CD1c-positive myeloid dendritic cell (primary cell): ENCODE measurements at regions not wholly inside any gene's neighbourhood (a gene's known extent, or its start where the extent isn't known, plus 50 kb on each side); places are given as distances from the start of the nearest gene placed in this dataset.

Source experiments
- DNase-seq: peaks from one replicate; pipeline ENCODE4 v3.0.0-alpha.2; 2016; ENCODE audit errors: extremely low spot score

DNA sequence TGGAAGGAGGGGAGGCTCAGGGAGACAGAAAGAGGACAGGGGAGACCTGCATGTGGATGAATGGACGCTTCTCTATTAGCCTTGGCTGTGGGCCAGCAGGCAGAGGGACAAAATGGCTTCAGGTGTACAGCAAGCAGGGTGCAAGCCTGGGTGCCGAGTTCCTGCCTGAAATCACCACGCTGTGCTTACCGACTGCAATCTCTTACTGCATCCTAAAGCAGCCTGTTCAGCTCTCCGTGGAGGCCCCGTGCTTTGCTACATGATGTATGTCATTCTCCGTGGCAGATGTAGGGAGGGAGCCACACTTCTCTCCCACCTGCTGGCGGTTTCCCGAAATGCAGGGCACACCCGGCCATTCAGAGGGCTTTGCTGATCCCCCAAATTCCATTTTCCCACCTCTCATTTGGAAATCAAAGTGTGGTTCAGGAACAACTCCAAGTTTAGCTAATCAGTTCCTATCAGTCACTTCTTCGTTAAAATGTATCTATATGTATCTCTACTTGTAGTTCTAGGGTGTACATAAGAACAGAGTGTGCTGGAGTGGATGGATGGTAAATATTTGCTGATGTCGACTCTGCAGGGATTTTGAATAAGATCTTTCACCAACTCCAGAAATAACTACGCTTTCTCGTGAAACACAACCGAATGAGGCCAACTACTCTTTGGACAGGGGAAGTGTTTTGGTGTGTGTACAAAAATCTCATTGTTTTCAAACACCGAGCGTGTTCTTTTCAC is 122.3 kb upstream of the BACE2 start:
- no peak for DNase-seq

DNA sequence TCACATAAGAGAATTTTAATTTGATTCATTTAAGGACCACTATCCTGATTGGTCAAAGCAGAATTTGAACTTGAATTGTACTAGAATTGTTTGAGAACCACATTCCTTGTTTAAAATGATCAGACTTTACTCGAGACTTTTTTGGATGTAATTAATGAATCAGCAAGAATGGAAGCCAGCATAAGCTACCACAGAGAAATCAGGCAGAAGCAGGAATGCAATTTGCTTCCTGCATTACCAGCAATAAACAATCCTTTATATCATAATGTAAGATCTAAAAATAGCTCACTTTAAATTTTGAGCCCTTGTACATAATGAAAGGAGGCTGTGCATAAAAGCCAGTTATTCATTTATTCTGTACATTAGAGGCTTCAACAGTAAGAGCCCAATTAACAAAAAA is 119.8 kb upstream of the BACE2 start:
- no peak for DNase-seq

DNA sequence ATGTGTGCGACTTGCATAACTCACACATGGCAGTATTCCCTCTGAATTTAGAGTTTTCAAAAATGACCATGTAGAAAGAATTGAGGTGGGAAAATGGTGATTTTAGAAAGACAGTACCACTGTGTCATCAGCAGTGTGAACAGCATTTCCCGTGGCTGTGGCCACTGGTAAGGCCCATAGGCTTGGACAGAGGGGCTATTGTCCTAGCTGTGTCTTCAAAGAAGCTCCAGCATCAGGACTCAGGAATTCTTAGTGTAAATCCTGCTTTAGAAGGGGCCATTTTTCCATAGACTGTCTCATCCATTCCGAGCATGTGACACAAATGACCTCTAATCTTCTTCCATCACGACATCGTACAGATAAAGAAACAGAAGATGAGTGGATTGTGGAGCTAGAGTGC is 119.3 kb upstream of the BACE2 start:
- no peak for DNase-seq

DNA sequence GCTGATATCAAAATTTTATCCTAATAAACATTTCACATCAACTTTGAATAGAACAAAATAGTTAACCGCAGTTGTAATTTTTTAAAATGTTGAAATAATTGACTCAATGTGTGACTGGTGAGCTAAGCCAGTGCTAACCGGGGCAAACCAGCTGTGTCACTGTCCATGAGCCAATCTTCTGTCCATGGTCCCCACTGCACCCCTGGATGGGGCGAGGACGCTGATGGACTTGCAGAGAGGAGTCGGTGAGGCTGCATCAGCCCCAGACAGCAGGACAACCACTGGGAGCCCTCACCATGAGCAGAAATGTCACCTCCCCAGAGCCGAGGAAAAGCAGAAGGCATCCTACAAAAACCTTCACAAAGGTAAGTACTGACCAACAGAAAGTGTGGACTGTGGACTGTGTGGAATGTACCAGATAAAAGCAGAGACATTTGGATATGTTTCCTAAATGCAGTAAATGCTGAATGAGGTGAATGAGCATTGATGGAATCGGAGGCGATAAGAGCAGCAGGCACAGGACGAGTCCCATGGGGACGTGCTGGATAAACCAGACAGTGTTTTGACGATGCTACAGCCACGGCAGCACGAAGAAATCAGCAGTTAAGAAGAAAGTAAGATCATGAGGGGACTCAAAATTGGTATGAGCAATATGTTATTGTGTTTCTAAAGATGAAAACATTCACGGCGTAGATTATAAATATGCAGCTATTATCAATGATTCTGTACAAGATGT is 115.0 kb upstream of the BACE2 start:
- no peak for DNase-seq

DNA sequence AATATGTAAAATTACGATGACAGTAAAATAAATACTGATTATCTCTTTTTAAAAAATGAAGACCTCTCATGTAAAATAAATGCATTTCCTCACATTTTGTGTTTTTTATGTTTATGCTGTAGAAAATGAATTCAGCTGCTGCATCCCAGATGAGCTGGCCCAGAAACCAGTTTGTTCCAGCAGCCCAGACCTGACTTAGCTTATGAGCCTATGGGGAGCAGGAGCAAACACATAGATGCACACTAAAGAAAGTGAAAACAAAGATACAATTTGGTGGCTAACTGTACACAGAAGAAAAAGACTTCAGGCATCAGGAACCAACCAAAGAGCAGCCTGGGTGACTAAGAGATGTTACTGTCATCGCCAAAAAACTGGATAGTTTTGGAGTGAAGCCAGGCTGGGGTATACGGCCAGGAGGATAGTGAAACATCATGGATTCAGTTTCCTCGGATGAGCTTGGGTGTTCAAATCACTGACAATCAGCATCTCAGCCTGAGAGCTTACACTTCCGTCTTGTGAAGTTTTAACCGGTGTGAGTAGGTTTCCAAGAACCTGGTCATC is 113.9 kb upstream of the BACE2 start:
- no peak for DNase-seq

DNA sequence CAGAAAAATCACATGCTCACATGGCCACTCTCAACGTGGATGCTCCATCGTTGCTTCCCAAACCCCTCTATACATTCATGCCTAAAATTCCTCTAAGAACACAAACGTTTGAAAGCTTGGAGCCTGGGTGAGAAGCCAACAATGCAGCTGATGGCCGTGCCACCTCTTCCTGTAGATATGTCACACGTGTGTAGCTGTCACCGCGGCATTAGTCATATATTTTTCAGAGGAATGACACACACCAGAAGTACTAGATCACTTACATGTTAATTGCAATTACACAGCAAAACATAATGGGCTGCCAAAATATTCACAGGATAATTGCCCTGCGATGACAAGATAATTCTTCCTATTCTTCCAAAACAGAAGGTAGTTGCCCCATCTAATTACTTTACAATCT is 112.7 kb upstream of the BACE2 start:
- no peak for DNase-seq

DNA sequence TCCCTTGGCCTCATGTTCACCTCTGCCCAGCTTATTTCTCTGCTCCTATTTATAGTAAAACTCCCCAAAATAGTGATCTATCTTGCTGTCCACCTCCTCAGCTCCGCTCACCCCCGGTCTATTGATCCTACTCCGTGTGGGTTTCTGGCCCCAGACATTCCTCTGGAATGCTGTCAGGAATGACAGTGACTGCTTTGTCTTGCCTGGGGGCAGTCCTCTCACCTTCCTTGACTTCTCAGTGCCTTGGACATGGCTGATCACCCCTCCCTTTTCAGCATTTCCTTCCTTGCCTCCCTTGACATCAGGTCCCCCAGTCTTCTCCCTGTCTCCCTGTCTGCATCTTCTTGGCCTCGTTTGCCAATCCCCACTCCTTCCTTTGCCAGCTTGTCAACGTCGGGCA is 108.1 kb upstream of the BACE2 start:
- no peak for DNase-seq

DNA sequence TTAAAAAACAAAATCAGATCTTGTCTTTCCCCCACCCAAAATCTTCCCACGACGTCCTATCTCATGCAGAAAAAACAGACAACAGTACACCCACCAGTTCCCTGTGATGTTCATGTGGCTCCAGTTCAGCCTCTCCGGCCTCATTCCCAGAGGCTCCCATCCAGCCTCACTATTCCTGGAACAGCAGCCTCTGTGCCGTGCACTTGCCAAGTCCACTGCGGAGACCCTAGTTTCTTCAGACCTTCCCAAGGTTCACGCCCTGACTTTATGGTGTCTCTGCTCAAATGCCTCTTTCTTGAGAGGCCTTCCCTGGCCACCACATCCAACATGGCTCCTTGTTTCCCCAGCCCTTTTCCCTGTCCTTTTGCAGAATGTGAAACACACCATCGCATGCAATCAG is 106.3 kb upstream of the BACE2 start:
- no peak for DNase-seq

DNA sequence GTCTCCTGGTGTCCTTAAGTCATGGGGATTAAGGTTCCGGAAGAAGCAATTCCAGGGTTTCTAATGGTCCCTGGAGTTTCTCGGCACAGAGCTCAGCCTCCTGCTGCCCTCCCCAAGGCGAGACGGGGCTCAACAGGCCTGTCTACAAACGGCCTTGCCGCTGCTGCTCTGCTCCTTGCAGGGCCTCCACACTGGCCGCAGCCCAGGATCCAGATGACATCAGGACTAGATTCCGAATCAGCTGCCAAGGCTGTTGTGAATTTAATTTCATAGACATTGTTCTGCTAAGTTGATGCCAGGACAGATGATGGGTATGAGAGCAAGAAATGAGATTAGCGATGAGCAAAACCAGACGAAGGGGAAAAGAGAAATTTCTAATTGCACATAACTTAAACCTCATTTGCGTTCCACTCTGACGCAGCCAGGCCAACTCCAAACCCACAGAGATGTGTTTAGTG is 103.6 kb upstream of the BACE2 start:
- DNase-seq, result no peak

DNA sequence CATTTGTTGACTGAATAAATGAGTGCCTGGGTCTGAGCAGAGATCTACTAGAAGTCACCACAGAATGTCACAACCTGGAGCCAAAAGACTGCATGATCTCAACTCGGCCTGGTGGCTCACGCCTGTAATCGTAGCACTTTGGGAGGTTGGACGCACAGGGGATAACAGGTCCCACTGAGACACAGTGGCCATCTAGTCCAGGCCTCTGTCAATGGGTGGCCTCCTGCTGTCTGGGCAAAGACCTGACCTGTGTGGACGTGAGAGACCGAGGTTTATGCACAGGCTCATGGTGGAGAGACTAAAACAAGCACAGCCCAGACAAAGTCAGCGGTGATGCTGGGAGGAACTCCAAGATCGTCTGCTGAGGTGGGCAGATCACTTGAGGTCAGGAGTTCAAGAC is 103.0 kb upstream of the BACE2 start:
- DNase-seq, result no peak

DNA sequence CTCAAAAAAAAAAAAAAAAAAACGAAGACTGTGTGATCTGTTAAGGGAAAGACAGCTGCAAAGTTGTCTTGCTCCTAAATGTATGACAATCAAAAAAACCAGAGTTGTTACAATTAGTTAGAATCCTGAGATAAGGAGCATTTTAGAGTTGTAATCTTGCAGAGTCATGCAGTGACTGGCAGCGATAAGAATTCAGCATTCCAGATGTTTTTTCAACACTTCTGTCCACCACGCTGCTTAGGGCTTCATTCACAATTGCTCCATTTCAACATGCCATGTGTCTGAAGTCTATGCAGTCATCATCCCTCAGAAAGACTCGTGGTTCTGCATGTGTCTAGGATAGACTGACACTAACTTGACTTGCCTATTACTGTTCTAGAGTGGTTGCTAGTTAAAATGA is 102.4 kb upstream of the BACE2 start:
- DNase-seq, result no peak

DNA sequence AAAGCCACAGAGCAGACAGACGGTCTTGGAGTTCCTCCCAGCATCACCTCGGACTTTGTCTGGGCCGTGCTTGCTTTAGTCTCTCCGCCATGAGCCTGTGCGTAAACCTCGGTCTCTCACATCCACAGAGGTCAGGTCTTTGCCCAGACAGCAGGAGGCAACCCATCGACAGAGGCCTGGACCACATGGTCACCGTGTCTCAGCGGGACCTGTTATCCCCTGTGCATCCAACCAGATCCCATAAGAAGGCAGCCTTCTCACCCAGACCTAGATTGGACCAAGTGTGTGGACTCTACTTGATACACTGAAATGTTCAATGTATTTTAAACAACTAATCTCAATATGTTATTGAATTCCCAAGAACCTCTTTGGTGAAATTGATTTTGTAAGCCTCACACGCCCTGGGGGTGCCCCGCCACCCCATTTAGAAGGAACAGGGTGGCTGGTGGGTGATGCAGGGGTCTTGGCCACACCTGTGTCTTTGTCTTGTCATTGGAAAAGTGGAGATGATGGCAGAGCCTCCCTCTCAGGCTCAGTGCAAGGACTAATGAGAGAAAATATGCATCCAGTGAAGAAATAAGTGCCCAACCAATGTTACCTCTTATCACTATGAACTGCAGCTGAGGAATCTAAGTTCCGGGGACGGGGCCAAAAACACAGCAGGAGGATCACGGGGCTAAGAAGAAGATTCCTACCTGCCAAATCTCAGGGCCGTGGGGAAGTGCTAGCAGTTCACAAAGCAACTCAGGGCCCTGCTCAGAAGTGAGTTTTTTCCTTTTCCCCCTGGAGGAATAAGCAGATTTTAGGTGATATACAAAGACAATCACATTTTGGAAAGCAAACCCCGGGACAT is 101.6 kb upstream of the BACE2 start:
- no peak for DNase-seq

DNA sequence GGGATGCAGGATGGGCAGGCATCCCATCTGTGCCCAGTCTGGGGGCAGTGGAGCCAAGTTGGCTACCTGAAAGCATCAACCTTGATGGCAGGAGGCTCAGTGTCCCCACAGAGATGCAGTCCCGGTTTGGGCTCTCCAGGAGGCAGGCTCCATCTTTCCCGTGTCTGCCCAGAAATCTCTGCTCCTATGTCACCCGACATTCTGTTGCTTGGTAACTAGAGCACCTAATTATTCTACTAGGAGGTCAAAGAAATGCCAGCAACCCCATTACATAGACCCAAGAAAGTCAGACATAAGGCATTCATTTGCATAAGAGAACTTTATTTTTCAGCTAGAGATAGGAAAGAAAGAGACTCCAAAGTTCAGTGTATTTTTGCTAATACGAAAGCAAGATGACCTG is 100.3 kb upstream of the BACE2 start:
- no peak for DNase-seq

DNA sequence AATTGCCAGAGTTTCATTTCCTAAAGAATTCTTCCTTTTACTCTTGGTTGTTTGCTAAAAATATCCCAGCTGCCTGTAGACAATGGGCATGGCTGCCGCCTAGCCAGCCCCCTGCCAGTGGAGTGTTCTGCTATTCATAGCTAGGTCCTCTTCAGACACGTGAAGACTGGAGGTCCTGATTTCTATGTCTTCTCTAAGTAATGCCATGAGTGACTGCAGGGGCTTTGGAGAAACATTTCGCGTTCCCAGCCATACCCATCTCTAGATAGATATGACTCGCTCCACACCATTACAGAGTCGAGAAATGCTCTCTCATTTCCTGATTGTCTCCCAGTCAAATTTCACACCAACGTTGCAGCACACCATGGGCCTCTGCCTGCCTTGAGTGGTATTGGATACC is 99.5 kb upstream of the BACE2 start:
- DNase-seq, result no peak

DNA sequence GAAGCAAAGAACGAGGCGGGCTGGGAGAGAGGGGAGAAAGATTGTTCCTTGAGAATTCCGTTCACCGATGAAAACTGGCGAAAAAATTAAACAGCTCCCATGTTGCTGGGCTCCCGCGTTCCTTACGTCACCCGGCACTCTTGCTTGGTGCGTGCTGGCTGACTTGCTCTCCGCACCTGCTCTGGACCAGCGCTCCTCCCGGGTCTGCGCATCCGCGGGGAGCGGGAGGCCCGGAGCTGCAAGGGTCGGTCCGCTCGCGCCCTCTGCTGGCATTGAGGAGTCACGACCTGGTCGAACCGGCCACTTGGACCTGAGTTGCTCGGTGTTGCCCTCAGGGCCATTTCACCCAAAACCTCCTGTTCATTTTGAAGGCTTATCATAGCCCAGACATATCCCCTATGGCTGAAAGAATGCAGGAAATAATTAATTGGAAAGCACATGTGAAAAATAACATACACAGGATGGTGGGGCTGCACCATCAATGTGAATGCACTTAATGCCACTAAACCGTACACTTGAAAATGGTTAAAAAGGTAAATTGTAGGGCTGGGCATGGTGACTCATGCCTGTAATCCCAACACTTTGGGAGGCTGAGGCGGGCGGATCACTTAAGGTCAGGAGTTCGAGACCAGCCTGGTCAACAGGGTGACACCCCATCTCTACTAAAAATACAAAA is 98.9 kb upstream of the BACE2 start:
- peak; percentile 72 for DNase-seq

DNA sequence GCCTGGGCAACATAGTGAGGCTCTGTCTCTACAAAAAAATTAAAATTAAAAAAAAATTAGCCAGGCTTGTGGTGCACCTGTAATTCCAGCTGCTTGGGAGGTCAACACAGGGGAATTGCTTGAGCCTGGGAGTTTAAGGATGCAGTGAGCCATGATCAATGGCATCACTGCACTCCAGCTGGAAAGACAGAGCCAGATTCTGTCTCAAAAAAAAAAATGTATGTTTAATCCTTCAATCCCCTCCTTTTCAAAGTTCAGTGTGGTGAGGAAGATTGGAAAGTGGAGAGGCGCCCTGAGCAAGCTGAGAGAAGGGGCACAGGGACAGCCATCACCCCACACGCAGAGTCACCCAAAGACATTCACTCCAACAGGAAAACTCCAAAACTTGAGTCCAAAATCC is 97.7 kb upstream of the BACE2 start:
- DNase-seq, result no peak

DNA sequence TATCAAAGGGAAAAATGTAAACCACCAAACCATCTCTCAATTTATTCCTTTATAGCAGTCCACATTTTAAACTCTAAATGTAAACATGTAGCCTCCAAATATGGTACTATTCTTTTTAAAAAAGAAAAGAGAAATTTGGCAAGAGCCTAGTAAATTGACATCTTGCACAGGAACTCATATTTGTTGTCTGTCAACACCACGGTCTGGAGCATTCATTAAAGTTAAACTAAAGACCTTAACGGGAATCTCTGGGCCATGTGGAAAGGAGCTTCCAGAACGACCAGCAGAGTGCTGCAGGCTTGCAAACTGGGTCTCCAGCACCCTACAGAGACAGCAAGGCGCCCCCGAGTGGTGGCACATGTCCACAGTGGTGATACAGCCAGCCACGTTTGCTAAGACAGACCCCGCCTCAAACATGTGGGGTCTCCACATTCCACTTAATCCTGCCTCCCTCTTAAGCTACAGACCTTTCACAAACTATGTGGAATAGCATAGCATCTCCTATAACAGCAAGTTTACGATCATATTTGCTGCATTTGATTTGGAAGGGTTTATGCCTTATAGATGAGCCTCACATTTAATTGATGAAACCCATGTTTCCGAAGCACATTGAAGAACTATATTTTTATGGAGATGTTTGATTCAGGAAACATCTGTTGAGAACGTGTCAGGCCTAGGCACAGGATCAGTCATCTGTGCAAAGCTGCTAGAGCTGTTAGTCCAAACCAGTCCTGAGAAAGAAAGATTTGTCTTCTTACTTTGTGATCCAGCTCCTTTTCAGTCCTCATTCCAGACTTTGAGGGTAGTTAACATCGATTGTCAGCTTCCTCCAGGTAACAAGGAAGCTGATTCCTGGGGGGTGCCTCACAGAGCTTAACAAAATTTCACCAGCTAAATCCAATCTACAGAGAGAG is 96.4 kb upstream of the BACE2 start:
- no peak for DNase-seq

DNA sequence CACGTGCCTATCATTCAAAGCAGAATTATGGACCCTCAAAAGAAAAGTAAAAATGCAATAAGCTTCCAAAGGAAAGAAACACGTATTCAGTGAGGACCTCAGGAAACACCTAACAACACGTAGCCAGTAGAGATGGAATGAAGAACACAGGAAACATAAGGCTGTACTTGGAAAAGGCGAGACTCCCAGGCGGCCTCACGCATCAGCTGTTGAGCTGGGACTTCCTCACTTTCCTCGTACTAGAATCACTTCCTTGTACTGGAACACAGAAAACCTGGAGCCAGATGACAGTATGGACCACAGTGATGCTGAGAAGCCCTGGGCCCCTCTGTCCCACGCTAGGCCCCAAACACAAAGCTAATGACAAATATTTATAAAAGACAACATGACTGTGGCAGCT is 94.4 kb upstream of the BACE2 start:
- DNase-seq, result no peak

DNA sequence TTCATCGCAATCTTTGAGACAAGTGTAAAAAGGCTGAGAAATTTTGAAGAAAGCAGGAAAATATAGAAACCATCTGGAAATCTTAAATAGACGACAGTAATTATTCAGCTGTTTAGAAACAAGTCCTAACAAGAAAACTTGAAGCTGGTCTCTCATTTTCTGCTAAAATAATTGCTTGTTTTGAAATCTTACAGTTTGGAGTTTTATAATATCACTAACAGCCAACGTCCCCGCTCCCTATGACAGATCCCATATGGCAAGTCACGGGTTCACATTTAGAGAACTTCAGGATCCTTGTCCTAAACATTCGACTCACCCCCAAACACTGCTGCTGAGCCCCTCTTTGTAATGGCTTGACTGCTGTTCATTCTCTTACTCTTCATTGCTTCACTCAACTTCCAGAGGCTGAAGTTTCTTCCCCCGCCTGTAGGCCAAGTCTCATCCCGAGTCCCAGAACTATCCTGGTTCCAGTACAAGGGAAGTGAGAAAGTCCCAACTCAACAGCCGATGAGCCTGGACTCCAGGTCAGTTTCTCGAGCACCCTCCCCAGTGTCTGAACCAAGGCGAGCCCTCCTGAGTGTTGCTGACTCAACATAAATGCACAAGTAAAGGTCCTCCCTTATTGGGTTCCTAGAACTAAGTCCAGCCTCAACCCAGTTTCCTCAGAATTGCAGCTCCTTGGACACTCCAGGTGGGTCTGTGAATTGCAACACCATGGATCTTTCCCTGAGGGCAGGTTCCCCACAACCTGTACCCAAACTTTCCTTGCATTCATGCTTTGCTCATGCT is 93.4 kb upstream of the BACE2 start:
- DNase-seq, result no peak

DNA sequence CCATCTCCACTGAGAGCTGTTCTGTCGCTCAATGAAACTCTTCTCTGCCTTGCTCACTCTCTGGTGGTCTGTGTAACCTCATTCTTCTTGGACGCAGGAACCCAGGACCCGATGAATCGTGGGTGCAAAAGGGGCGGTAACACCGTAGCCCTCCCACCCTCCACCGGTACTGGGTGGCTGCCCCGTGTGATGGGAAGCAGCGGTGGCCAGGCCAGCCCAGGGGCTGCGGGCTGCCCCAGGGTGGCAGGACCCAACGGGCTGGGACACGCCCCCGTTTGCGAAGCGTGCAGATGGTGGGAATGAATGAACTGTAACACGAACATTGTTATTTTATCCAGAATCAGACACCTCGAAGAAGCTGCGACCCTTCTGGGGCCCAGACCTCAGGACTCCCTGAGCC is 92.3 kb upstream of the BACE2 start:
- no peak for DNase-seq
